Stimulated activated naive B cell treated with anti-CD40 and anti-IgM and Interleukin-4, amounts not matched to agents 10 μg/mL and 1 μg/mL and 100 μg/mL, for 72 hours (primary cell): ENCODE measurements at regions not wholly inside any gene's neighbourhood (a gene's known extent, or its start where the extent isn't known, plus 50 kb on each side); places are given as distances from the start of the nearest gene placed in this dataset.

Experiments
- ATAC-seq, 2 donors: fragments of 150-1000 bp; cut with Tn5 transposase; replicated peaks; 2 replicates each; pipeline ENCODE4 v1.10.0; 2021; ENCODE audit warnings: moderate library complexity in 1 of 2
- DNase-seq: peaks from one replicate; pipeline ENCODE4 v3.0.0; 2021
- H3K27ac Mint-ChIP-seq: one replicate; pipeline ENCODE4 v1.8.0; 2022; ENCODE audit warnings: mild to moderate bottlenecking, mixed read lengths
- H3K27me3 Mint-ChIP-seq, 2 donors: one replicate each; pipeline ENCODE4 v1.8.0; 2022; ENCODE audit warnings: mixed read lengths in 2 of 2
- H3K36me3 Mint-ChIP-seq, 2 donors: one replicate each; pipeline ENCODE4 v1.8.0; 2022; ENCODE audit warnings: mixed read lengths in 2 of 2, mild to moderate bottlenecking in 1 of 2
- H3K4me1 Mint-ChIP-seq, 2 donors: one replicate each; pipeline ENCODE4 v1.8.0; 2022; ENCODE audit warnings: mixed read lengths in 2 of 2, mild to moderate bottlenecking in 1 of 2
- H3K4me3 Mint-ChIP-seq, 2 donors: one replicate each; pipeline ENCODE4 v1.8.0; 2022; ENCODE audit warnings: mild to moderate bottlenecking in 2 of 2, mixed read lengths in 2 of 2, moderate library complexity in 1 of 2
- H3K9me3 Mint-ChIP-seq, 2 donors: one replicate each; pipeline ENCODE4 v1.8.0; 2022; ENCODE audit warnings: mixed read lengths in 2 of 2, mild to moderate bottlenecking in 1 of 2

DNA sequence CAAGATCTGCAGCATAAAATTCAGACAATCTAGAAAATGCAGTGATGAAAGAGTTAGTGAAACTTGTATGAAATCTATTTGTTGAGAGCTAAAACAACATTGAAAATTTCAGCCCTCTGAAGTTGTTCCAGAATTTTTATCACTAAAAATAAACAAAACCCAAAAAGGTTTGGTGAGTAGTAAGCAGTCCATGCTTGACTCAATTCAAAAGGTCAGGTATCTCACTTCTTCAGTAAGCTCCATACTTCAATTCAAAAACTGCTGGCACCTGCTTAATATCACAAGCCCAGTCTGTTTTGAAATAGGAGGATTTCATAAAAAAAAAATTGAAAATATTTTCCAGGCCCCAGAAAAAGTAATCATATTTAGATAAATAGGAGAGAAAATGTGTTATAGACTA is 894.4 kb downstream of the SLITRK5 start:
- DNase-seq: no peak
- Mint-ChIP-seq H3K36me3 (no peaks in the 10 kb centered on the region), H3K4me3 (no peak overlapping the region), H3K9me3 (peaks cover 0 to 2% of the 10 kb centered on the region in 2 donors), H3K27me3 (no peaks in the 10 kb centered on the region), H3K27ac (no peak overlapping the region), H3K4me1 (no peaks in the 10 kb centered on the region)
- ATAC-seq: no peak

DNA sequence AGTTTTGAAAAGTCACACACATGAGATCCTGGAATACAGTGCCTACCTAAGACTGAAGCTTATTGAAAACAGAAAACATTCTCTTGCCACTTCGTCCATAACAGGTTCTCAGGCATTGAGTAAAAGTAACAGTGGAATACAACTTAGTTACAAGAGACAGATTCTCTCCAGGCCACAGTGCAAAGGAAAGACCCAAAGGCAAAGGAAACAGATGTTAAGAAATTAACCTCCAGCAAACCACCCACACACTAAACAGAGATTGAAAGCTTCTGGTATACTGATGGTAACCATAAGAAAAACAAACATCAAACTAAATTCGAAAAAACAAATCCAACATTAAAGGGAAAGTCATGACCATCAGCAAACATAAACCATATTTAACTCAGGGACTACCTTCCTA is 914.7 kb downstream of the SLITRK5 start:
- H3K27me3 Mint-ChIP-seq: no peaks in the 10 kb centered on the region
- H3K4me1 Mint-ChIP-seq: peaks cover 0 to 2% of the 10 kb centered on the region in 2 donors
- ATAC-seq: no peak
- no peaks in the 10 kb centered on the region for H3K9me3 Mint-ChIP-seq
- H3K4me3 Mint-ChIP-seq: no peak overlapping the region
- DNase-seq: no peak
- H3K36me3 Mint-ChIP-seq: no peaks in the 10 kb centered on the region
- H3K27ac Mint-ChIP-seq: no peak overlapping the region

DNA sequence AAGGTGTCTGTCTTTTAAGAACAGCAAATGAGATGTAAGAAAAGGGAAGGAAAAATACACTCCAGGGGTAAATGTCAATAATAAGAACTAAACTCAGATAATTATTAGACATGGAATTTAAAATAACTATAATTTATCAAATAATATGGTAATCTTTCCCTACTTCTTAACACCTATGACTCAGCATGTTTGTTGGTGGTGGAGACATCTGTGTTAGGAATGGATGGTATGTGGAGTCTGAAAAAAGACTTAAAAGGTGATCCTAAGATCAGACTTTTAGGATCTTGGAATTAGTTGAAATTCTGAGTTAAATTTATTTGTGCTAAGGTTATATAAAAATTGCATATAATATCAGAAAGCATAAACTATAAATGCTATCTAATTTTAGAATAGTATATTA is 915.1 kb downstream of the SLITRK5 start:
- H3K9me3 Mint-ChIP-seq: no peaks in the 10 kb centered on the region
- no peak for ATAC-seq
- no peaks in the 10 kb centered on the region for H3K36me3 Mint-ChIP-seq

DNA sequence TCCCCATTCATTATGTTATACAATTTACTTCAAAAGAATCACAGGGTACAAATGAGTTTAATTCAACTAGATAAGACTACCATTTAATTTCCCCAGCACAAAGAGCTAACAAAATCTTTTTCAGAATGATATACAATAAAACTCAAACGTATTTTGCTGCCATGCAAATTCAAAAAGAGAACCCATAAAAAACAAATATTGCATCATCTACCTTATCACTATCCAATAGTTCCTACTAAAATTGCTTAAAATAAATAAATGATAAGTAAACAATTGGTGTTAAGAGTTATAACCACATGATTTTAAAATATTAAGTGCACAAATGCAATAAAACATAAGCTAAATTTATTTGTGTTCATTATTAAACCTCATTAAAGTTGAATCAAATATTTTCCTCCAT is 919.4 kb downstream of the SLITRK5 start:
- H3K27me3 Mint-ChIP-seq: no peaks in the 10 kb centered on the region
- no peak overlapping the region for H3K27ac Mint-ChIP-seq
- H3K9me3 Mint-ChIP-seq: peaks cover 4 to 16% of the 10 kb centered on the region in 2 donors
- H3K4me1 Mint-ChIP-seq: peaks cover 0 to 2% of the 10 kb centered on the region in 2 donors
- DNase-seq (no peak), ATAC-seq (no peak)
- H3K36me3 Mint-ChIP-seq: no peaks in the 10 kb centered on the region
- H3K4me3 Mint-ChIP-seq: no peak overlapping the region

More for the DNA sequence above, 915.1 kb downstream of the SLITRK5 start:
- H3K27me3 Mint-ChIP-seq: no peaks in the 10 kb centered on the region
- H3K4me1 Mint-ChIP-seq: peaks cover 0 to 2% of the 10 kb centered on the region in 2 donors
- no peak overlapping the region for H3K27ac Mint-ChIP-seq
- no peak for DNase-seq
- H3K4me3 Mint-ChIP-seq: no peak overlapping the region

DNA sequence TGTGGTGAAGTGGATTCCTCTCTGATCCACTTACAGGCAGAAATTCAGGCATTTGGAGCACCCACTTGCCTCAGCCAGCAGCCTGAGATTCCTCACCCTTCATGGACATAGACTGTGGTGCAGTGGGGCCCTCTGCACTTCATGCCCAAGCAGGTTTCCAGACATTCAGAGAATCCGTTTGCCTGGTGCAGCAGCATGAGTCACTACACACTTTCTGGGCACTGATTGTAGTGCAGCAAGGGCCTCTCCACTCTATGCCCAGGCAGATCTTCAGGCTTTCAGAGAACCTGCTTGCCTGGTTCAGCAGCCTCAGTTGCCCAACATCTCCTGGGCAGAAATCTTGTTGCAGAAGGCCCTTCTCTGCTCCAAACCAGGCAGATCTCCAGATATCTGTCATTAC is 920.9 kb downstream of the SLITRK5 start:
- peaks cover 7 to 16% of the 10 kb centered on the region in 2 donors for H3K9me3 Mint-ChIP-seq
- H3K4me1 Mint-ChIP-seq: no peaks in the 10 kb centered on the region
- no peak overlapping the region for H3K4me3 Mint-ChIP-seq
- DNase-seq: no peak
- H3K27me3 Mint-ChIP-seq: no peaks in the 10 kb centered on the region
- H3K36me3 Mint-ChIP-seq: no peaks in the 10 kb centered on the region
- no peak for ATAC-seq
- no peak overlapping the region for H3K27ac Mint-ChIP-seq

DNA sequence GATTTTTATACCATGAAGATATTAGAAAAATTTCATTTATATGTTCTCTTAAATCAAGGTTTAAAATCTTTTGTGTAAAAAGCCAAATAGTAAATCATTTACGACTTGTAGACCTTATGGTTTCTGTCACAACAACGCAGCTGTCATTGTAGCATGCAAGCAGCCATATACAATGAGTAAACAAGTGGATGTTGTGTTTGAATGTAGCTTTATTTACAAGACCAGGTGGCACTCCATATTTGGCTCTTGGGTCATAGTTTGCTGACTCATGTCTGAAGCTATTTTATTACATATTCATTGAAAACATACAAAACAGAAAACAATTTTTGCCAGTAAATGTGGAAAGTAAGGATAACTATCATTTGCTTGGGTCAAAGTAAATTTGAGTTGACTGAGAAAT is 930.8 kb downstream of the SLITRK5 start:
- Mint-ChIP-seq H3K9me3 (peaks cover 0 to 2% of the 10 kb centered on the region in 2 donors), H3K36me3 (no peaks in the 10 kb centered on the region), H3K27ac (no peak overlapping the region), H3K4me3 (no peak overlapping the region), H3K4me1 (no peaks in the 10 kb centered on the region), H3K27me3 (no peaks in the 10 kb centered on the region)
- DNase-seq: no peak
- no peak for ATAC-seq

DNA sequence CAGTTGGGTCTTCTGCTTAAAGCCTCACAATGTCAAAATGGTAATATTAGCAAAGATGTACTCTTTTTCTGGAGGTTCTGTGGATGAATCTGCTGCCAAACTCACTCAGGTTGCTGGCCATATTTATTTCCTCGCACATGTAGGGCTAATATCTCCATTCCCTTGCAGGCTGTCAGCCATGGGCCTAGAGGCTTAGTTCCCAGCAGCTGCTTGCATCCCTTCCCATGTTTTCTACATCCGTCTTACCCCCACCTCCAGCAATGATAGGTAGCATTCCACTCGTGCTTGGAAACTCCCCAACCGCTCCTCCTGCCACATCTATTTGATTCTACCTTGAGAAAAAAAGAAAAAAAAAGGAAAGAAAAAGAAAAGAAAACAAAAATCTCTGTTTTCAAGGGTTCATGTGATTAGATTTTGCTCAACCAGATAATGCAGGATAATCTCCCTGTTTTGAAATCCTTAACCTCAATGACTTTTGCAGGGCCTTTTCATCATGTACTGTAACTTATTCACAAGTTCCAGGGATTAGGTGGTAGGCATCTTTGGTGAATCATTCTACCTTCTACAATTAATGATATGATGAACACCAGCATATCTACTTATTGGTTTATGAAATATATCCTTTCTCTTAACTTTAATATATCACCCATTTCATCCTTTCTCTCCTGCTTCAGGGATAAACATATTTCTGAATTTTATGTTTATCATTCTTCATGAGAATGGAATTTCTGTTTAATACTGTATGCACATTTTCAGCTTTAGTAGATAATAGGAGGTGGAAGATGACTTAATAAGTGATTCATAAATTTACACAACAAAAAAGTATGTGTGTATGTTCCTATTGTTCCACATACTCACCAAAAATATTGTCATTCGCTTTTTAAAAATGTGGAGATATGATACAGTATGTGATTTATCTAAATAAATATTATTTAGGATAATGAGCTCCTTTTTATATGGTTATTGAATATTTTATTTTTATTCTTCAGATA is 931.9 kb downstream of the SLITRK5 start:
- Mint-ChIP-seq H3K27me3 (no peaks in the 10 kb centered on the region), H3K27ac (no peak overlapping the region), H3K4me3 (no peak overlapping the region), H3K4me1 (no peaks in the 10 kb centered on the region), H3K36me3 (no peaks in the 10 kb centered on the region), H3K9me3 (peaks cover 0 to 2% of the 10 kb centered on the region in 2 donors)
- ATAC-seq: no peak
- DNase-seq: no peak

DNA sequence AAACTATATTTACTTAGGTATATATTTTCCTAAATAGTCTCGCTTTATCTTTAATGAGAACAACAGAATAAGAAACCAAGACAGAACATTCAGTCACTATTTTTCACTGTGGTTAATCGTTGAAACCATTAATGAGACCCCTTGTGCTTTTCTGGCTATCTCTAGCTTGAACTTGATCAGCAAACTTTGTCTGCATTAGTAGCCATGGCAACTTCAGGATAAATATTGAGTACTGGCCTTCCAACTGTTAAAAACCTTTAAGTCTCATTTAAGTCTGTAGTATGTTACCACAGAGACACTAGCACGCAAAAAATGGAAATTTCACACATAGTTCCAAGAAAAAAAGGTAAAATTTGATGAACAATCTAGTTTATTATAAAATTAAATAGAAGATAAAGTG is 946.0 kb downstream of the SLITRK5 start:
- no peak overlapping the region for H3K27ac Mint-ChIP-seq
- DNase-seq (no peak), ATAC-seq (no peak)
- no peak overlapping the region for H3K4me3 Mint-ChIP-seq
- no peaks in the 10 kb centered on the region for H3K27me3 Mint-ChIP-seq
- H3K36me3 Mint-ChIP-seq: no peaks in the 10 kb centered on the region
- peaks cover 0 to 1% of the 10 kb centered on the region in 2 donors for H3K4me1 Mint-ChIP-seq
- peaks cover 0 to 3% of the 10 kb centered on the region in 2 donors for H3K9me3 Mint-ChIP-seq

DNA sequence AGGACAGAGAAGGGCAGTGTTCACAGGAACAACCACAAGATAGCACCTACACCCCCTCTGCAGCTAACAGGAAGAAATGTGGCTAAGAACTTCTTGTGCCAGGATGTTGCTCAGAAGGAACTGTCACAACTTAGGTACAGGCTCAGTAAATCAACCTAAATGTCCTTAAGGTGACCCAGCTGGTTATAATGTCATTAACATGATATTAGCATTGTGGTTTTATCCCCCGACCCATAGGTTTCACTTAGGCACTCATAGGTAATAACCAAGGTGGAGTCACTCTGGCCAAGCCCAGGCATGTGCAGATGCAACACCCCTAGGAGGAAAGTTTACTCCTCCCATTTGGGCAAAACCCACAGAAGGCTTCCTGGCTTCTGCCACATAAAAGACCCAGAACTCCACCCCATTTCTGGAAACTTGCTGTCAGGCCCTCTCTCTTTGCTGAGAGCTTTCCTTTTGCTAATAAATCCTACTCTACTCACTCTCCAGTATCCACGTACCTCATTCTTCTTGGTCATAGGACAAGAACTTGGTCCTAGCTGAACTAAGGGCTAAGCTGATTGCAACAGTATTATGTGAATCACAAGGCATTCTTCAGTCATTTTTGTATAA is 951.3 kb downstream of the SLITRK5 start:
- H3K4me3 Mint-ChIP-seq: no peak overlapping the region
- peaks cover 0 to 4% of the 10 kb centered on the region in 2 donors for H3K9me3 Mint-ChIP-seq
- no peaks in the 10 kb centered on the region for H3K27me3 Mint-ChIP-seq
- no peaks in the 10 kb centered on the region for H3K36me3 Mint-ChIP-seq
- no peak overlapping the region for H3K27ac Mint-ChIP-seq
- H3K4me1 Mint-ChIP-seq: peaks cover 0 to 8% of the 10 kb centered on the region in 2 donors
- no peak for DNase-seq
- ATAC-seq: no peak

DNA sequence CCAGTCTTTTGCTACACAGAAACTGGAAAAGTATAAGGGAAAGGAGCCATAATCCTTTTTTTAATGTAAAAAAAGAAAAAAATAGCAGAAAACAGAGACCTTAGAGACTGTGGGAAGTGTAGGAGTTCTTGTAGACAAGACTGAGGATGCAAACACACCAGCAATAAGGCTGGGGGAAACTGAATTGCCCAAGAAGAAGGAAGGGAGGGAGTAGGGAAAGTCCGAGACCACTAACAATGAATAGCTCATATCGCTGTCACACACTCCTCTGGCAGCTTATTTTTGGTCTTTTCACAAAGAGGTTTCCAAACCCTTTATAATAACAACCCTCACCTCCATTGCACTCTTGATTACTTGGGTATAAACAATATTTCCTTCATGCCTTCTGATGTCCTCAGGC is 952.0 kb downstream of the SLITRK5 start:
- DNase-seq (no peak), ATAC-seq (peak in 1 of 2 donors; percentile 52)
- Mint-ChIP-seq H3K27me3 (no peaks in the 10 kb centered on the region), H3K4me3 (no peak overlapping the region), H3K9me3 (peaks cover 0 to 4% of the 10 kb centered on the region in 2 donors), H3K4me1 (peaks cover 0 to 8% of the 10 kb centered on the region in 2 donors), H3K36me3 (no peaks in the 10 kb centered on the region), H3K27ac (no peak overlapping the region)

DNA sequence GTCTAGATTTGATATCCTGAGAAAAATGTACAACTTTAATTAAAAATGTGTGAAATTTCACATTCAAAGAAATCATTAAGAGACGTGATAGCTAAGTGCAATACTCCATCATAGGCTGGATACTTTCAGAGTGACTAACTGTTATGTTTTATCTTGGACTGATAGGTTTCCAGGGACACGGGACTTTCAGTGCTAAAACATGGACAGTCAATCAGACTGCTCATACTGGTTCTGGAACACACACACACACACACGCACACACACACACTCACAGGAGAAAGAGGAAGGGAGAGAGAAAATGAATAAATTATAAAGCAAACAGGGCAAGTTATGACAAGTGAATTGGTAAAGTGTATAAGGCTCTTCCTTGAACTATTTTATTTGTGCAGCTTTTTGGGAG is 955.9 kb downstream of the SLITRK5 start:
- no peak for ATAC-seq
- H3K9me3 Mint-ChIP-seq: peaks cover 0 to 2% of the 10 kb centered on the region in 2 donors
- no peak overlapping the region for H3K27ac Mint-ChIP-seq
- no peaks in the 10 kb centered on the region for H3K27me3 Mint-ChIP-seq
- peaks cover 0 to 7% of the 10 kb centered on the region in 2 donors for H3K4me1 Mint-ChIP-seq
- H3K36me3 Mint-ChIP-seq: no peaks in the 10 kb centered on the region
- DNase-seq: no peak
- no peak overlapping the region for H3K4me3 Mint-ChIP-seq

DNA sequence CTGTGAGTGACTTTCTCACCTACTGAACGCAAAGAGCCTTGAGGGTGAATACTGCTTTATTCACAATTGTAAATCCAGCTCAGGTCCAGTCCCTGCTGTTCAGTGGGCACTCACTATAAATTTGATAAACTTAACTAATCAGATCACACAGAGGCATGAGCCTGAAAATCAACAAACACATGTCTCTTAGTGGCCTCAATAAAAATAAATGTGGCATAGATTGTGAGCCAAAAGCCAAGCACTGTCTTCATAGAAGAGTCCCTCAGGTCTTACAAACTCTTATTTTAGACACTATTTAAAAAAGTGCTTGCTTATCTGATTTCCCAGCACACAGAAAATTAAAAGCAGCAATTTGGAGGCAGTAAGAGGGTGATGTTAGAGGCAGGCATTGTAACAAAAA is 957.7 kb downstream of the SLITRK5 start:
- H3K27me3 Mint-ChIP-seq: no peaks in the 10 kb centered on the region
- no peaks in the 10 kb centered on the region for H3K4me1 Mint-ChIP-seq
- DNase-seq (no peak), ATAC-seq (no peak)
- H3K4me3 Mint-ChIP-seq: no peak overlapping the region
- no peaks in the 10 kb centered on the region for H3K36me3 Mint-ChIP-seq
- H3K9me3 Mint-ChIP-seq: no peaks in the 10 kb centered on the region
- no peak overlapping the region for H3K27ac Mint-ChIP-seq

DNA sequence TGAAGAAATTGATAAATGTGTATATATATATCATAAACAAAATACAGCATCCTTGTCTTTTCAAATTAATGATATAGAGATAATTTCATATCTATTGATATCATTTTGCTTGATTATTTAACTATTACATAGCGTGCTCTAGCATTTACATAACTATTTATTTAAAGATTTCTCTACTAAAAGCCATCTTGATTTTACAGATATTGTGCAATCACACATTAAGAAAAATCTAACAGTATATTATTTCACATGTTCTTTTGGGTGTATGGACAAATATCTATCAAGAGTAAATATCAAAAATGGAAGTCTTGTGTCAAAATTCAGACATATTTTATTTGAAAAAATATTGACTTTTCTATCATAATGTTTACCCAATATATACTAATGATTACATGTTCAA is 966.8 kb downstream of the SLITRK5 start:
- no peak overlapping the region for H3K4me3 Mint-ChIP-seq
- no peak for ATAC-seq
- H3K27me3 Mint-ChIP-seq: no peaks in the 10 kb centered on the region
- no peak overlapping the region for H3K27ac Mint-ChIP-seq
- no peaks in the 10 kb centered on the region for H3K4me1 Mint-ChIP-seq
- H3K9me3 Mint-ChIP-seq: peaks cover under 1 to 2% of the 10 kb centered on the region in 2 donors
- no peaks in the 10 kb centered on the region for H3K36me3 Mint-ChIP-seq
- DNase-seq: no peak

DNA sequence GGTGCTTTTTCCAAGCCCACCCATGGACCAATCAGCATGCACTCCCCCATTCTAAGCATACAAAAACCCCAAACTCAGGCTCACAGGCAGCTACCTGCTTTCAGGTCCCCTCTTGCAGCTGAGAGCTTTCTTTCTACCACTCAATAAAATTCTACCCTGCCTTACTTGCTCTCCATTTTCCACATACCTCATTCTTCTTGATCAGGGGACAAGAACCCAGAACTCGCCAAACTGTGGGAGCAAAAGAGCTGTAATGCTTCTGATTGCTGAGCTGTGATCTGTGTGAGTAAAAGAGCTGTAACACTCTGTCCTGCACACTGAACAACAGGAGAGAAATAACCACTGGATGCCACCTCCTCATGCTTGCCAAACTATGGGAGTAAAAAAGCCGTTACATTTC is 972.1 kb downstream of the SLITRK5 start:
- Mint-ChIP-seq H3K27ac (no peak overlapping the region), H3K4me1 (no peaks in the 10 kb centered on the region), H3K36me3 (peaks cover 2 to 3% of the 10 kb centered on the region in 2 donors), H3K4me3 (no peak overlapping the region), H3K9me3 (peaks cover 11 to 13% of the 10 kb centered on the region in 2 donors), H3K27me3 (no peaks in the 10 kb centered on the region)
- ATAC-seq (no peak), DNase-seq (no peak)
